ENCODE measurements at regions not wholly inside any gene's neighbourhood (a gene's known extent, or its start where the extent isn't known, plus 50 kb on each side); places are given as distances from the start of the nearest gene placed in this dataset.

- Histone ChIP-seq H3K4me3 (ENCODE audit: low read depth, low read length) (no peak overlapping the region), H3K36me3 (ENCODE audit: control insufficient read depth, insufficient read depth, low read length) (no peaks in the 10 kb centered on the region), H3K27me3 (ENCODE audit: control insufficient read depth, insufficient read depth, low read length) (peaks cover 2% of the 10 kb centered on the region)
- no peak for DNase-seq (ENCODE audit: low read depth)
- TF ChIP-seq CTCF (IDR thresholded peaks at IDR 0.05; ENCODE audit: insufficient read depth, low read length, poor library complexity, severe bottlenecking), result no peak
Measured at GRCh38 chrX:39973810-39974209, 123.9 kb downstream of the BCOR start.

DNA sequence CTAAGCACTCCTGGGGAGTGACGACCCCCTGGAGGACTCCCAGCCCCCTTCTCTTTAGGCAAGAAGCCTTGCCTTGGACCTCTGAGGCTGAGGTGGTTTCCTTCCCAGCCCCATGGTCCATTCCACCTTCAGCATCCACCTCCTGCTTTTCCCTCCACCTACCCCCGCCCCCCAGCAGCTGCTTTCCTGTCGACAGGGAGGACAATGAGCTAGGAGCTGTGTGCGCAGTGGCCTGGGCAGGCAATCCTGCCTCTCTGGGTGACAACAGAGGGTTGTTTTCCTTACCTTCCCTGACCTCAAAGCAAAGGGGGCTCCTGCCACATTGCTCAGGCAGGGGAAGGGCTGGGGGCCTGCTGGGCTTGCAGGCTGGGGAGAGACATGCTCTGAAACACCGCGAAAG, 123.5 kb downstream of the BCOR start:
- H3K4me3 ChIP-seq (ENCODE audit: low read depth, low read length), result no peak overlapping the region

DNA sequence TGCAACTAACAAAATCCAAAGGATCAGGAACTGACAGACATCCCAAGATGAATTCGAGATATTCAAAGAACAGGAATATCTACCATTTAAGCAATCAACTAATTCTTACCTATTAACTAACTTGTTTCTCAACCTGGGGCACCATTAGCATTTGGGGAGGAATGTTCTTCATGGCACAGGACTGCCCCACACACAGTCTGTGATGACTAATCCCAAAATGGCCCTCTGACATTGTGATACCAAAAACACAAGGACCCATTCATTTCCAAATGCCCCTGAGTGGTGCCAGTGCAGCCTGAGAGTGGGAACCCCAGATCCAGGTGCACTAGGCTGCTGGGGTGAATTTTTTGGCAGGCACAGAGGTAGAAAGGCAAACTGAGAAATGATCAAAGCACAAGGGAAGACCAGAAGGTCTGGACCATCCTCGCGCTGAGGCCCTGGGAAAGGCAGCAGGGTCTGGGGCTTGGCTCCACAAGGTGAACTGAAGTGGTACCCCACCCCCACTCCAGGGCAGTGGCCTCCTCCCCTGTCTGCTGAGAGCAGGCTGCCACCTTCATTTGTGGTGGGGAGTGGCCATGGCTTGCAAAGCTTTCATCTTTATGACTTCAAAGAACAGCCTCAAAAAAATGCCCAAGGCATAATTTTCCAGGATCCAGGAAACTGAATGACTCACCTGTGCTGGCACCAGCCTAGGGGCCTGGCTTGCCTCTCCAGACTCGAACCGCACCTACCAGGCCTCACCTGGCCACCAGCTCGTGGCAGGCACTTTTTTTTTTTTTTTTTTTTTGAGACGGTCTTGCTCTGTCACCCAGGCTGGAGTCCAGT, 122.4 kb downstream of the BCOR start:
- Histone ChIP-seq H3K36me3 (ENCODE audit: control insufficient read depth, insufficient read depth, low read length) (no peaks in the 10 kb centered on the region), H3K27me3 (ENCODE audit: control insufficient read depth, insufficient read depth, low read length) (no peaks in the 10 kb centered on the region), H3K4me3 (ENCODE audit: low read depth, low read length) (no peak overlapping the region)
- TF ChIP-seq CTCF (IDR thresholded peaks at IDR 0.05; ENCODE audit: insufficient read depth, low read length, poor library complexity, severe bottlenecking), result no peak
- DNase-seq (ENCODE audit: low read depth), result no peak

More for the DNA sequence above, 123.5 kb downstream of the BCOR start:
- no peak for TF ChIP-seq CTCF (IDR thresholded peaks at IDR 0.05; ENCODE audit: insufficient read depth, low read length, poor library complexity, severe bottlenecking)
- DNase-seq (ENCODE audit: low read depth), result no peak
- Histone ChIP-seq H3K27me3 (ENCODE audit: control insufficient read depth, insufficient read depth, low read length) (peaks cover 1% of the 10 kb centered on the region), H3K36me3 (ENCODE audit: control insufficient read depth, insufficient read depth, low read length) (no peaks in the 10 kb centered on the region)

GRCh38 chrX:39981946-39982345, 115.8 kb downstream of the BCOR start:
- no peak for TF ChIP-seq CTCF (IDR thresholded peaks at IDR 0.05; ENCODE audit: insufficient read depth, low read length, poor library complexity, severe bottlenecking)
- Histone ChIP-seq H3K27me3 (ENCODE audit: control insufficient read depth, insufficient read depth, low read length) (no peaks in the 10 kb centered on the region), H3K4me3 (ENCODE audit: low read depth, low read length) (no peak overlapping the region), H3K36me3 (ENCODE audit: control insufficient read depth, insufficient read depth, low read length) (no peaks in the 10 kb centered on the region)
- no peak for DNase-seq (ENCODE audit: low read depth)

DNA sequence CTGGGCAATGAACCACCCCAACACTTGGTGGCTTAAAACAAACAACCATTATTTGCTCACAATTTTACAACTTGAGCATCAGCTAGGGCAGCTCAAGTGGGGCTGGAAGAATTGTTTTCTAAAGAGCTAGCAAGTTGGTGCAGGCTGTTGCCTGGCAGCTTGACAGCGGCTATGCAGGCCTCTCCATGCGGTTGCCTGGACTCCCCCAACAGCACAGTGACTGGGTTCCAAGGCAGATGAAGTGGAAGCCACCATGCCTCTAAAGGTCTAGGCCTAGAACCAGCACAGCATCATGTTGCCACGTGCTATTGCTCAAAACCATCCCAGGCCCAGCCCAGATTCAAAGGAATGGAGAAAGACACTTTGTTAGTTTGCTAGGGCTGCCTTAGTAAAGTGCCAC, 114.8 kb downstream of the BCOR start:
- no peak for TF ChIP-seq CTCF (IDR thresholded peaks at IDR 0.05; ENCODE audit: insufficient read depth, low read length, poor library complexity, severe bottlenecking)
- no peaks in the 10 kb centered on the region for H3K36me3 ChIP-seq (ENCODE audit: control insufficient read depth, insufficient read depth, low read length)
- no peak overlapping the region for H3K4me3 ChIP-seq (ENCODE audit: low read depth, low read length)
- no peaks in the 10 kb centered on the region for H3K27me3 ChIP-seq (ENCODE audit: control insufficient read depth, insufficient read depth, low read length)
- DNase-seq (ENCODE audit: low read depth), result no peak

DNA sequence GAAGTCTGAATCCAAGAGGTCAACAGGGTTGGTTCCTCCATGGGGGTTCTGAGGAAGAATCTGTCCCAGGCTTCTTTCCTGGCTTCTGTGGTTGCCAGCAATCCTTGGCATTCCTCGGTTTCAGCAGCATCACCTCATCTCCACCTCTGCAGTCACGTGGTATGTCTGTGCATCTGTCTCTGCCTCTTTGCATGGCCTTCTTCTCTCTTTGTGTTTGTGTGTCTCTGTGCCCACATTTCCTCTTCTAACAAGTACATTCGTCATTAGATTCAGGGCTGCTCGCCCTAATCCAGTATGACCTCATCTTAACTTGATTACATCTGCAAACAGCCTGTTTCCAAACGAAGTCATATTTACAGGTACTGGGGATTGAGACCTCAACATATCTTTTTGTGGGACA, 114.0 kb downstream of the BCOR start:
- TF ChIP-seq CTCF (IDR thresholded peaks at IDR 0.05; ENCODE audit: insufficient read depth, low read length, poor library complexity, severe bottlenecking), result no peak

More for the DNA sequence above, 114.0 kb downstream of the BCOR start:
- no peak overlapping the region for H3K4me3 ChIP-seq (ENCODE audit: low read depth, low read length)
- H3K36me3 ChIP-seq (ENCODE audit: control insufficient read depth, insufficient read depth, low read length), result no peaks in the 10 kb centered on the region
- no peaks in the 10 kb centered on the region for H3K27me3 ChIP-seq (ENCODE audit: control insufficient read depth, insufficient read depth, low read length)
- no peak for DNase-seq (ENCODE audit: low read depth)
